ENCODE measurements at regions not wholly inside any gene's neighbourhood (a gene's known extent, or its start where the extent isn't known, plus 50 kb on each side); places are given as distances from the start of the nearest gene placed in this dataset.

DNA sequence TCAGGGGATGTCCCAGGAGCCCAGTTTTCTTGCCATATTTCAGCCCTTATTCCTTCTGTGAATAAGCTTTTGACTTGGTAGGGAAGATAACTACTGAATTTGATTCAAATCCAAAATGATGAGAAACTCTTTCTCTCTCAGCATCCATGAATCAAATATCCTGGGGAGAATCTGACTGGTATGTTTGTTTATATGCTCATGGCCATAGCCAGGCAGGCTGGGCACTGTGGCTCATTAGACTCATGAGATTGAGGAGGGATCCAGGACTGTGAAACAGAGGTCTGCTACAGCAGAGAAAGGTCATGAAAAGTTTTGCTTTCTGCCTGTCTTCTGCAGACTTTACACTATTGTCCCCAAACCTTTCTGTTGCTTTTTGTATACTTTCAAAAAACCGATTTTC is 346.4 kb upstream of the ATP2B1 start:
- Histone ChIP-seq H3K36me3 (ENCODE audit: control insufficient read depth in 1 of 2, insufficient read depth in 2 of 2, low read length in 2 of 2) (no peaks in the 10 kb centered on the region), H3K27me3 (ENCODE audit: low read depth, low read length) (no peaks in the 10 kb centered on the region), H3K27ac (ENCODE audit: low read length) (no peak overlapping the region), H3K4me1 (ENCODE audit: control insufficient read depth in 1 of 2, insufficient read depth in 2 of 2, low read length in 2 of 2) (no peaks in the 10 kb centered on the region), H3K4me3 (ENCODE audit: low read depth in 1 of 2, low read length in 2 of 2) (no peak overlapping the region), H3K9me3 (ENCODE audit: control insufficient read depth in 1 of 2, low read length in 2 of 2) (no peaks in the 10 kb centered on the region)

DNA sequence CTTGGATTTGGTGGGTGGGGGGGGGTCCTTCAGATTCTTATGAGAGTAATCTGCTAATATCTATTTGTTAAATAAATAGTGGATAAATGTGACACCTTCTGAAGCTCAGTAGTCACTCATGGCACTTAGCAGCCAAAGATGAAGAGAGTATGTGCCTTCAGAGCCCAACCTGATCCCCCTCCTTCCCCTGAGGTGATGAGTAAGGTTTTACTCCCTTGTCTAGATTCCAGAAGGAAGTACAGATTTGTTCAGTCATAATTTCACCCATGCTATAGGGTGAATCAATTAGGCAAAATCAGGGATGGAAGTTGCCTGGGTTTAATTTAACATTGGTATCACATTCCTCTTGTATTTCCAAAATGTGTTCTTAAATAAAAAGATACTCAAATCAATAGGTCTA is 340.3 kb upstream of the ATP2B1 start:
- Histone ChIP-seq H3K4me1 (ENCODE audit: control insufficient read depth in 1 of 2, insufficient read depth in 2 of 2, low read length in 2 of 2) (no peaks in the 10 kb centered on the region), H3K4me3 (ENCODE audit: low read depth in 1 of 2, low read length in 2 of 2) (no peak overlapping the region), H3K36me3 (ENCODE audit: control insufficient read depth in 1 of 2, insufficient read depth in 2 of 2, low read length in 2 of 2) (no peaks in the 10 kb centered on the region), H3K27ac (ENCODE audit: low read length) (no peak overlapping the region), H3K9me3 (ENCODE audit: control insufficient read depth in 1 of 2, low read length in 2 of 2) (no peaks in the 10 kb centered on the region), H3K27me3 (ENCODE audit: low read depth, low read length) (no peaks in the 10 kb centered on the region)

DNA sequence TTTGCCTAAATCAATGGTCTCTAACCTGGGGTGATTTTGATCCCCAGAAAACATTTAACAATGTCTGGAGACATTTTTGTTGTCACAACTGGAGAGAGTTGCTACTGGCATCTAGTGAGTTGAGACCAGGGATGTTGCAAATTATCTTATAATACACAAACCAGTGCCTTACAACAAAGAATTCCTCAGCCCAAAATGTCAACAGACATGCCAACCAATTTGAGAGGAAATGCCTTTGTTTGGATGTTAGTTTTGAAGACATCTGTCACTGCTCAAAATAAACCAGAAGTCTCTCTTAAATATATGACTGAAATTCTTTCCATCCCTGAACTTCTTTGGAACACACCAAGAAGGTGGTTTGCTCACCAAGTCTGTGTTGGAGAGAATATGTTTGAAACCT is 336.9 kb upstream of the ATP2B1 start:
- H3K27ac ChIP-seq (ENCODE audit: low read length) = no peak overlapping the region
- H3K9me3 ChIP-seq (ENCODE audit: control insufficient read depth in 1 of 2, low read length in 2 of 2) = no peaks in the 10 kb centered on the region
- no peaks in the 10 kb centered on the region for H3K27me3 ChIP-seq (ENCODE audit: low read depth, low read length)
- H3K36me3 ChIP-seq (ENCODE audit: control insufficient read depth in 1 of 2, insufficient read depth in 2 of 2, low read length in 2 of 2) = no peaks in the 10 kb centered on the region
- H3K4me3 ChIP-seq (ENCODE audit: low read depth in 1 of 2, low read length in 2 of 2) = no peak overlapping the region
- no peaks in the 10 kb centered on the region for H3K4me1 ChIP-seq (ENCODE audit: control insufficient read depth in 1 of 2, insufficient read depth in 2 of 2, low read length in 2 of 2)

DNA sequence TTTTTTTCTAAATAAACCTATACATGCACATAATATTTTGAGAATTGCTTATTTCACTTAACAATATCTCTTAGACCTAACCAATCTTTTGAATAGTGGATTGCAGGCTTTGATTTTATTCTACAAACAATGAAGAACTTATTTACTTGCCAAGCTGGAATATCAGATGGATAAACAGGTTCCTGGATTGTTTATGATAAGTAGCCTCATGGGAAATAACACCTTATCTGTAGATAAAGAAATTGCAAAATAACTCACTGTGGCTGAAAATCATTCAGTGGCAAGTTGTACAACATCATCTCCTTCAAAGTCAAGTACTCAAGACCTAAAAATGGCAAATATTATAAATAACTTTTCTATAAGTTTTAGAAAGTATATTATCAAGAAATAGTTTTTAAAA is 335.4 kb upstream of the ATP2B1 start:
- Histone ChIP-seq H3K27me3 (ENCODE audit: low read depth, low read length) (no peaks in the 10 kb centered on the region), H3K36me3 (ENCODE audit: control insufficient read depth in 1 of 2, insufficient read depth in 2 of 2, low read length in 2 of 2) (no peaks in the 10 kb centered on the region), H3K4me3 (ENCODE audit: low read depth in 1 of 2, low read length in 2 of 2) (no peak overlapping the region), H3K27ac (ENCODE audit: low read length) (no peak overlapping the region), H3K4me1 (ENCODE audit: control insufficient read depth in 1 of 2, insufficient read depth in 2 of 2, low read length in 2 of 2) (no peaks in the 10 kb centered on the region), H3K9me3 (ENCODE audit: control insufficient read depth in 1 of 2, low read length in 2 of 2) (no peaks in the 10 kb centered on the region)

DNA sequence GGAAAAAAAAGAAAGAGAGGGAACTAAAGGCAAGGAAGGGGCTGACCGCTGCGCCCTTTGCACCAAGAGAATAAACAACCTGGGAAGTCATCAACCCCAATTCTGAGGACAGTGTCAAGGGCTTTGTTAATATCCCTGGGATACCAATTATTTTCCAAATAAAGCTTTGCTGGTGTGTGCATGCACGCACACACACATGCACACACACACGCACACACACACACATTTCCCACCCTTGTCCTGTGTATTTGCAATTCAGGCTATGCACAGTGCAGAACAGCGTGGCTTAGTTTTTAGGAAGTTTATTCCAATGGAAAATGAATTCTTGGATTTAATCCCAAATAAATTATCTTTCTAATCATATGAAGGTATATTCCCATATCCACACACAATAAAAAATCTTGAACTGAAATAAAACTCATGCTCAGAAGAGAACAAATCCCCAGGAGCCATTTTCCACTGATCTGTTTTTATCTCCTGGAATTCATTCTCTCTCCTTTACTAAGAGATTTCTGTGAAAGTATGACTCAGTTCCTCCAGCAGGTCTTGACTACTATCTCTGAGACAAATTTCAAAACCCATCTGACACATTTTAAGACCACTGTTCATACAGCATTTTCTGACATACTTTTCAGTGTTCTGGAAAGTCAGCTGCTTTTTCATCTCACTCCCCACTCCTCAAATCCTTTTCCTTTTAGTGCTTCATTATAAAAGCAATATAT is 334.4 kb upstream of the ATP2B1 start:
- Histone ChIP-seq H3K4me1 (ENCODE audit: control insufficient read depth in 1 of 2, insufficient read depth in 2 of 2, low read length in 2 of 2) (no peaks in the 10 kb centered on the region), H3K9me3 (ENCODE audit: control insufficient read depth in 1 of 2, low read length in 2 of 2) (no peaks in the 10 kb centered on the region), H3K27me3 (ENCODE audit: low read depth, low read length) (no peaks in the 10 kb centered on the region), H3K4me3 (ENCODE audit: low read depth in 1 of 2, low read length in 2 of 2) (no peak overlapping the region), H3K27ac (ENCODE audit: low read length) (no peak overlapping the region), H3K36me3 (ENCODE audit: control insufficient read depth in 1 of 2, insufficient read depth in 2 of 2, low read length in 2 of 2) (no peaks in the 10 kb centered on the region)

DNA sequence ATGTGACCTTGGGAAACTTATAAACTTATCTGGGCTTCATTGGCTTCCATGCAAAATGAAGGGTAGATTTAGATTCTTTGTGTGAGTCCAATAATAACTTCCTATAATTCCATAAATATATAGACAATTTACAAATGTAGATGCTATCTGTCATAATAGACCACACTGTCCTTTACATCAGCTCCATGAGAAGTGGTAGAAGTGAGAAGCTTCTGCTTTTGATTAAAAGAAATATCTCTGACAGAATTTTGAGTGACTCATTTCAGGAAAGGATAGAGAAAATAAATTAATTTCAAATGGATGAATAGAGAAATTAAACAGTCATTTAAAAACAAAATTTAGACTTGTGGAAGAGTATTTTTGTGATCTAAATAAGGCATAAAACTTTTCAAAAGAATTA is 329.7 kb upstream of the ATP2B1 start:
- H3K4me3 ChIP-seq (ENCODE audit: low read depth in 1 of 2, low read length in 2 of 2) = no peak overlapping the region
- H3K36me3 ChIP-seq (ENCODE audit: control insufficient read depth in 1 of 2, insufficient read depth in 2 of 2, low read length in 2 of 2) = no peaks in the 10 kb centered on the region
- H3K9me3 ChIP-seq (ENCODE audit: control insufficient read depth in 1 of 2, low read length in 2 of 2) = peaks cover 0 to 6% of the 10 kb centered on the region in 2 donors
- no peak overlapping the region for H3K27ac ChIP-seq (ENCODE audit: low read length)
- no peaks in the 10 kb centered on the region for H3K4me1 ChIP-seq (ENCODE audit: control insufficient read depth in 1 of 2, insufficient read depth in 2 of 2, low read length in 2 of 2)
- H3K27me3 ChIP-seq (ENCODE audit: low read depth, low read length) = no peaks in the 10 kb centered on the region

DNA sequence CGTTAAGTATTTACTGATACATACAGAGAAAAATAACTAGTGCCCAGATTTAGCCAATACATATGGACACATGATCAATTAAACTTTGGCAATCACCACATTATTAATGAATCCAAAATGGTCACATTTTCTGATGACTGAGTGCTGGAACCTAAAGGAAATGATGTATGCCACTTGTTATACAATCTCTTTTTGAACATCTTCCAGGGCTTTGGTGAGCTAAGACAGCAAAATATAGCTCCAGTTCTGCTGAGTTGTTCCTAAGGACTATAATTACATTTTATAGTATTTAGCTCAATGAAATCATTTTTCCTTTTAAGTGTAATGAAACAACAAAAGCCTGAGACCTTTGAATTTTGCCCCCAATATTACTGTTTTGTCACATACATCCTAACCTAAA is 329.1 kb upstream of the ATP2B1 start:
- Histone ChIP-seq H3K4me3 (ENCODE audit: low read depth in 1 of 2, low read length in 2 of 2) (no peak overlapping the region), H3K27me3 (ENCODE audit: low read depth, low read length) (no peaks in the 10 kb centered on the region), H3K27ac (ENCODE audit: low read length) (no peak overlapping the region), H3K36me3 (ENCODE audit: control insufficient read depth in 1 of 2, insufficient read depth in 2 of 2, low read length in 2 of 2) (no peaks in the 10 kb centered on the region), H3K9me3 (ENCODE audit: control insufficient read depth in 1 of 2, low read length in 2 of 2) (peaks cover 0 to 6% of the 10 kb centered on the region in 2 donors), H3K4me1 (ENCODE audit: control insufficient read depth in 1 of 2, insufficient read depth in 2 of 2, low read length in 2 of 2) (no peaks in the 10 kb centered on the region)

DNA sequence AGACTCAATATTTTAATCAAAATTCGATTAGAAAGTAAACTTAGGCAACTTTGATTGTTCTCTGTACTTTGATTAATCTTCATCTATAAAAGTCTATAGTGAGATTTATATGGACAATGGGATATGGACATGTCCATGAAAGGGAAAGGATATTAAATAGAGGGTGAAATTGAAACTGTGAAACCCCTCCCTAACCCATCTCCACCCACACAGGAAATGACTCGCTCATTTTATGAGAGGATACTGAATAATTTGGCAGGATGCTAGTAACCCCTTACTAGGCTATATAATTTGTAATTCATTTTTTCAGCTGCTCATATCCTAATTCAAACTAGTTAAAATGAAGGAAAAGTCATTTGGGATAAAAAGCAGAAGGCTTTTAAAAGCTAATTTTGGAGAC is 328.0 kb upstream of the ATP2B1 start:
- H3K4me1 ChIP-seq (ENCODE audit: control insufficient read depth in 1 of 2, insufficient read depth in 2 of 2, low read length in 2 of 2) = no peaks in the 10 kb centered on the region
- H3K9me3 ChIP-seq (ENCODE audit: control insufficient read depth in 1 of 2, low read length in 2 of 2) = peaks cover 0 to 6% of the 10 kb centered on the region in 2 donors
- H3K27me3 ChIP-seq (ENCODE audit: low read depth, low read length) = no peaks in the 10 kb centered on the region
- H3K27ac ChIP-seq (ENCODE audit: low read length) = no peak overlapping the region
- no peak overlapping the region for H3K4me3 ChIP-seq (ENCODE audit: low read depth in 1 of 2, low read length in 2 of 2)
- H3K36me3 ChIP-seq (ENCODE audit: control insufficient read depth in 1 of 2, insufficient read depth in 2 of 2, low read length in 2 of 2) = no peaks in the 10 kb centered on the region

DNA sequence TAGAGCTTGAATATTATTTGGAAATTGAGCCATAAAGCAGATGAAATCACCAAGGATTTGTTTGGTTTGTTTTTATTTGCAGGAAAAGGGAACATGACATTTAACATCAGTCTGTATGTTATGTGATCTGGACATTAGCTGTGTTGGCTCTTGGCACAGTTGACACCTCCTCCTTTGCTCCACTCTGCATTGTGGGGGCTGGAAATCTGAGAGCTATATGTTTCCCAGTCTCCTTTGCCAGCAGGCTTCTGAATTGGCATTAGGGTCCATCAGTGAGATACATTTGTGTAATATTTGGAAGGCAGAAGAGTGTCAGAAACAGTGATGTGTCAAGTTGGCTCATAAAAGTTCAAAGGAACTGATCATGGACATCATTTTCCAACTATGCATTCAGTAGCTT is 322.1 kb upstream of the ATP2B1 start:
- no peak overlapping the region for H3K4me3 ChIP-seq (ENCODE audit: low read depth in 1 of 2, low read length in 2 of 2)
- H3K4me1 ChIP-seq (ENCODE audit: control insufficient read depth in 1 of 2, insufficient read depth in 2 of 2, low read length in 2 of 2) = no peaks in the 10 kb centered on the region

DNA sequence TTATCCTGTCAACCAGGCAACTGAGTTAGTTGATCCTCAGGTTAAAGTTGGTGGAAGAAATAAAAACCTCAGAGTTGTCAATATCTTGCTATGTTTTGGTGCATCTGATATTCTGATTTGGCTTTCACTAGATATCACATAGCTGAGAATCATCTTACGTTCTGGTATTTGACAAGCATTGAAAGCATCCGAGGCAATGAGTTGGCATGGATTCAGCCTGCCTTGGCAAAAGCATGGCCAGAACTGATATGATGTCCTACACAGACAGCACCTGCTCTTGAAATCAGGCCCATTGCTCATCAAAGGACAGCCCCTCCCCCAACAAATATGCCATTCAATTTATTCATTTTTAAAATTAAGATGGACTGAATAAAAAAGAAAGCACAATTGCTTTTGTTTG is 320.7 kb upstream of the ATP2B1 start:
- no peaks in the 10 kb centered on the region for H3K9me3 ChIP-seq (ENCODE audit: control insufficient read depth in 1 of 2, low read length in 2 of 2)
- H3K4me3 ChIP-seq (ENCODE audit: low read depth in 1 of 2, low read length in 2 of 2) = no peak overlapping the region
- H3K27ac ChIP-seq (ENCODE audit: low read length) = no peak overlapping the region
- no peaks in the 10 kb centered on the region for H3K4me1 ChIP-seq (ENCODE audit: control insufficient read depth in 1 of 2, insufficient read depth in 2 of 2, low read length in 2 of 2)
- H3K36me3 ChIP-seq (ENCODE audit: control insufficient read depth in 1 of 2, insufficient read depth in 2 of 2, low read length in 2 of 2) = no peaks in the 10 kb centered on the region
- no peaks in the 10 kb centered on the region for H3K27me3 ChIP-seq (ENCODE audit: low read depth, low read length)

More for the DNA sequence above, 322.1 kb upstream of the ATP2B1 start:
- H3K36me3 ChIP-seq (ENCODE audit: control insufficient read depth in 1 of 2, insufficient read depth in 2 of 2, low read length in 2 of 2) = no peaks in the 10 kb centered on the region
- H3K9me3 ChIP-seq (ENCODE audit: control insufficient read depth in 1 of 2, low read length in 2 of 2) = no peaks in the 10 kb centered on the region
- H3K27me3 ChIP-seq (ENCODE audit: low read depth, low read length) = no peaks in the 10 kb centered on the region
- no peak overlapping the region for H3K27ac ChIP-seq (ENCODE audit: low read length)

DNA sequence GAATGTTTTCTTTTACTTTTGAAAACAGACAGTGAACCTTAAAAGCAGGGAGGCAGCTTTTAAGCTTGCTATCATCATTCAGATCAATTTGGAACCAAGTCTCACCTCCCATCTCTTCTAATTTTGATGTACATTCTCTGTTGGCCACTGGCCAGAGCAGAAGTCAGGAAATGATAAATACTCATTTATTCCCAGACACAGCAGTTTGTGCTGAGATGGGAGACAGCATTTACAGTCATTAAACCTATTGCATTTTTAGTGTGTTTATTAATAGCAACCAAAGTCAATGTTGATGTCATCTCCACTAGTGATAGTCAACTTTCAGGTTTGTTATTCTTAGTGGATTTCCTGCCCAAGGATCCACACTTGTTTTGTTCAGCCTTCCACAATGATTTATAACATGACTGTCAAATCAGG is 320.0 kb upstream of the ATP2B1 start:
- Histone ChIP-seq H3K4me1 (ENCODE audit: control insufficient read depth in 1 of 2, insufficient read depth in 2 of 2, low read length in 2 of 2) (no peaks in the 10 kb centered on the region), H3K36me3 (ENCODE audit: control insufficient read depth in 1 of 2, insufficient read depth in 2 of 2, low read length in 2 of 2) (no peaks in the 10 kb centered on the region), H3K27ac (ENCODE audit: low read length) (no peak overlapping the region), H3K9me3 (ENCODE audit: control insufficient read depth in 1 of 2, low read length in 2 of 2) (no peaks in the 10 kb centered on the region), H3K4me3 (ENCODE audit: low read depth in 1 of 2, low read length in 2 of 2) (no peak overlapping the region), H3K27me3 (ENCODE audit: low read depth, low read length) (no peaks in the 10 kb centered on the region)

Measured in muscle layer of duodenum (tissue), 2 donors.